HG03521 (cell line): ENCODE measurements at regions not wholly inside any gene's neighbourhood (a gene's known extent, or its start where the extent isn't known, plus 50 kb on each side); places are given as distances from the start of the nearest gene placed in this dataset.

Source experiments
- ATAC-seq: cut with Tn5 transposase; IDR thresholded peaks from one replicate; pipeline ENCODE4 v1.9.1; 2021; ENCODE audit warnings: mild to moderate bottlenecking, moderate library complexity; ENCODE audit not compliant: unreplicated experiment

GRCh38 chrX:4358577-4358976 is 645.1 kb upstream of the PRKX start:
- no peak for ATAC-seq

- ATAC-seq, result no peak
These were observed 609.5 kb upstream of the PRKX start for GRCh38 chrX:4322916-4323315.

- ATAC-seq, result no peak
These were observed 607.0 kb upstream of the PRKX start for GRCh38 chrX:4320436-4320947.

- no peak for ATAC-seq
These were observed 602.4 kb upstream of the PRKX start for GRCh38 chrX:4315891-4316290.

GRCh38 chrX:4314586-4314985 is 601.1 kb upstream of the PRKX start:
- no peak for ATAC-seq

GRCh38 chrX:4277122-4277521 is 563.7 kb upstream of the PRKX start:
- ATAC-seq, result no peak

- no peak for ATAC-seq
These were observed 555.2 kb upstream of the PRKX start for GRCh38 chrX:4268676-4269075.

- ATAC-seq, result no peak
These were observed 551.6 kb upstream of the PRKX start for GRCh38 chrX:4265036-4265435.

GRCh38 chrX:4263030-4263803 is 549.8 kb upstream of the PRKX start:
- ATAC-seq, result no peak

- no peak for ATAC-seq
These were observed 539.6 kb upstream of the PRKX start for GRCh38 chrX:4253092-4253491.

GRCh38 chrX:4249401-4249800 is 536.0 kb upstream of the PRKX start:
- ATAC-seq, result no peak

GRCh38 chrX:4243759-4244158 is 530.3 kb upstream of the PRKX start:
- no peak for ATAC-seq

- no peak for ATAC-seq
These were observed 527.2 kb upstream of the PRKX start for GRCh38 chrX:4240541-4241194.

GRCh38 chrX:4239650-4240540 is 526.4 kb upstream of the PRKX start:
- ATAC-seq, result no peak

- ATAC-seq, result no peak
These were observed 525.5 kb upstream of the PRKX start for GRCh38 chrX:4238916-4239315.

- ATAC-seq, result no peak
These were observed 511.6 kb upstream of the PRKX start for GRCh38 chrX:4225086-4225485.

- no peak for ATAC-seq
These were observed 493.5 kb upstream of the PRKX start for GRCh38 chrX:4206941-4207340.

GRCh38 chrX:4197971-4198370 is 484.5 kb upstream of the PRKX start:
- ATAC-seq, result no peak

GRCh38 chrX:4193500-4194155 is 480.2 kb upstream of the PRKX start:
- ATAC-seq, result no peak

- no peak for ATAC-seq
These were observed 472.9 kb upstream of the PRKX start for GRCh38 chrX:4186331-4186730.

- ATAC-seq, result no peak
These were observed 471.6 kb upstream of the PRKX start for GRCh38 chrX:4185086-4185485.
